Neural cell (in vitro differentiated cells): ENCODE measurements at regions not wholly inside any gene's neighbourhood (a gene's known extent, or its start where the extent isn't known, plus 50 kb on each side); places are given as distances from the start of the nearest gene placed in this dataset.

Experiments
- H2AFZ ChIP-seq: fragments of 200-600, 300-800 bp; sonication (generic), shearing (Covaris generic); 2 replicates; pipeline ENCODE4 v1.6.0; 2014; ENCODE audit warnings: low read depth, mild to moderate bottlenecking, antibody characterized with exemption, low read length, moderate library complexity
- H3F3A ChIP-seq: fragments of 200-600 bp; shearing (Covaris generic); 2 replicates; pipeline ENCODE4 v1.6.1; 2016; ENCODE audit warnings: mild to moderate bottlenecking, moderate library complexity, mixed read lengths, antibody characterized with exemption, low read length; ENCODE audit not compliant: insufficient read depth, poor library complexity, severe bottlenecking
- H3K27ac ChIP-seq: fragments of 200-600, 300-800 bp; sonication (generic), shearing (Covaris generic); 2 replicates; pipeline ENCODE4 v1.5.1; 2014; ENCODE audit warnings: mild to moderate bottlenecking, low read length, moderate library complexity
- H3K27me3 ChIP-seq: fragments of 300-800, 200-600 bp; sonication (generic), shearing (Covaris generic); 2 replicates; pipeline ENCODE4 v1.6.0; 2014; ENCODE audit warnings: mild to moderate bottlenecking, low read depth, low read length, moderate library complexity; ENCODE audit not compliant: insufficient read depth
- H3K36me3 ChIP-seq: fragments of 300-800, 200-600 bp; sonication (generic), shearing (Covaris generic); 2 replicates; pipeline ENCODE4 v1.5.1; 2014; ENCODE audit warnings: mild to moderate bottlenecking, antibody characterized with exemption, low read length, moderate library complexity; ENCODE audit not compliant: insufficient read depth
- H3K4me2 ChIP-seq: fragments of 300-800, 200-600 bp; sonication (generic), shearing (Covaris generic); 2 replicates; pipeline ENCODE4 v1.6.0; 2014; ENCODE audit warnings: mild to moderate bottlenecking, low read length
- H3K4me3 ChIP-seq: fragments of 300-800, 200-600 bp; sonication (generic), shearing (Covaris generic); 2 replicates; pipeline ENCODE4 v1.5.1; 2014; ENCODE audit warnings: mild to moderate bottlenecking, low read length, moderate library complexity
- H3K79me2 ChIP-seq: fragments of 200-600 bp; shearing (Covaris generic); replicated peaks from 2 replicates; pipeline ENCODE4 v1.6.0; 2014; ENCODE audit warnings: mild to moderate bottlenecking, low read length, moderate library complexity; ENCODE audit not compliant: insufficient read depth
- H3K9ac ChIP-seq: fragments of 300-800, 200-600 bp; sonication (generic), shearing (Covaris generic); 2 replicates; pipeline ENCODE4 v1.6.1; 2016; ENCODE audit warnings: mild to moderate bottlenecking, low read length, mixed read lengths
- H3K9me2 ChIP-seq: fragments of 200-600 bp; shearing (Covaris generic); 2 replicates; pipeline ENCODE4 v1.6.1; 2016; ENCODE audit warnings: mild to moderate bottlenecking, low read length, mixed read lengths; ENCODE audit not compliant: insufficient read depth
- H3K9me3 ChIP-seq: fragments of 200-600, 300-800 bp; sonication (generic), shearing (Covaris generic); 2 replicates; pipeline ENCODE4 v1.6.1; 2016; ENCODE audit warnings: mild to moderate bottlenecking, mixed run types, low read length, moderate library complexity, mixed read lengths
- H4K20me1 ChIP-seq: fragments of 200-600 bp; shearing (Covaris generic); 2 replicates; pipeline ENCODE4 v1.6.1; 2016; ENCODE audit warnings: mild to moderate bottlenecking, mixed run types; ENCODE audit not compliant: insufficient read depth
- EP300 ChIP-seq: fragments of 450-650 bp; conservative IDR thresholded peaks from 2 replicates; pipeline ENCODE4 v1.6.1; 2014; ENCODE audit warnings: antibody characterized with exemption, mild to moderate bottlenecking, moderate library complexity; ENCODE audit not compliant: poor library complexity, severe bottlenecking
- EZH2 ChIP-seq: fragments of 200-600, 300-800 bp; shearing (Covaris generic), sonication (generic); IDR thresholded peaks from 2 replicates; pipeline ENCODE4 v1.6.1; 2014; ENCODE audit warnings: antibody characterized with exemption, low read length, borderline replicate concordance, mild to moderate bottlenecking; ENCODE audit not compliant: insufficient read depth, poor library complexity, severe bottlenecking
- MXI1 ChIP-seq: fragments of 450-650 bp; conservative IDR thresholded peaks from 2 replicates; pipeline ENCODE4 v1.6.1; 2014; ENCODE audit warnings: antibody characterized with exemption, mild to moderate bottlenecking; ENCODE audit not compliant: poor library complexity, severe bottlenecking
- POLR2AphosphoS5 ChIP-seq: IDR thresholded peaks from 2 replicates; pipeline ENCODE4 v1.6.1; 2012
- RAD21 ChIP-seq: fragments of 450-650 bp; conservative IDR thresholded peaks from 2 replicates; pipeline ENCODE4 v1.6.1; 2014; ENCODE audit warnings: antibody characterized with exemption, mild to moderate bottlenecking, moderate library complexity
- SMC3 ChIP-seq: fragments of 450-650 bp; conservative IDR thresholded peaks from 2 replicates; pipeline ENCODE4 v1.6.1; 2014; ENCODE audit warnings: antibody characterized with exemption, mild to moderate bottlenecking, moderate library complexity; ENCODE audit not compliant: poor library complexity
- TAF1 ChIP-seq: IDR thresholded peaks from 2 replicates; pipeline ENCODE4 v1.6.1; 2012; ENCODE audit warnings: low read depth
- TF ChIP-seq, protein P1 (sequence below): IDR thresholded peaks from 2 replicates; pipeline ENCODE4 v1.6.1; 2012; ENCODE audit warnings: borderline replicate concordance
- TF ChIP-seq, protein P2 (sequence below): fragments of 450-650 bp; IDR thresholded peaks from 2 replicates; pipeline ENCODE4 v1.5.1; 2014; ENCODE audit warnings: antibody characterized with exemption, mild to moderate bottlenecking, moderate library complexity; ENCODE audit not compliant: poor library complexity, severe bottlenecking

DNA sequence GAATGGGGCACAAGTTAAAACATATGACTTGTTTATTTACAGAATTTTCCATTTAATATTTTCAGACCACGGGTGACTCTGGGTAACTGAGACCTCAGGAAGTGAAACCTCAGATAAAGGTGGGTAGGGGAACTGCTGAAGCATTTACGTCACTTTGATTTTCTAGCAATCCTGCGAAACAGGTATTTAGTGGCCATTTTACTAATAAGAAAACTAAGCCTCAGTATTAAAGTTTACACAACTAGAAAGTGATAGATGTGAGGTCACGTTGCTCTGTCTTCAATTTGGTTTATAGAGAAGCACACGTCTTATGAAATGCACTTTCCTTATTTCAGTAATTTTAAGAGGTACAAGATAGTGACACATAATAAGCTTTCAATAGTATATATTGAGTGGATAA, 402.8 kb downstream of the FGF9 start:
- no peaks in the 10 kb centered on the region for H4K20me1 ChIP-seq
- no peak overlapping the region for H3K27ac ChIP-seq
- TF ChIP-seq, protein P1, sequence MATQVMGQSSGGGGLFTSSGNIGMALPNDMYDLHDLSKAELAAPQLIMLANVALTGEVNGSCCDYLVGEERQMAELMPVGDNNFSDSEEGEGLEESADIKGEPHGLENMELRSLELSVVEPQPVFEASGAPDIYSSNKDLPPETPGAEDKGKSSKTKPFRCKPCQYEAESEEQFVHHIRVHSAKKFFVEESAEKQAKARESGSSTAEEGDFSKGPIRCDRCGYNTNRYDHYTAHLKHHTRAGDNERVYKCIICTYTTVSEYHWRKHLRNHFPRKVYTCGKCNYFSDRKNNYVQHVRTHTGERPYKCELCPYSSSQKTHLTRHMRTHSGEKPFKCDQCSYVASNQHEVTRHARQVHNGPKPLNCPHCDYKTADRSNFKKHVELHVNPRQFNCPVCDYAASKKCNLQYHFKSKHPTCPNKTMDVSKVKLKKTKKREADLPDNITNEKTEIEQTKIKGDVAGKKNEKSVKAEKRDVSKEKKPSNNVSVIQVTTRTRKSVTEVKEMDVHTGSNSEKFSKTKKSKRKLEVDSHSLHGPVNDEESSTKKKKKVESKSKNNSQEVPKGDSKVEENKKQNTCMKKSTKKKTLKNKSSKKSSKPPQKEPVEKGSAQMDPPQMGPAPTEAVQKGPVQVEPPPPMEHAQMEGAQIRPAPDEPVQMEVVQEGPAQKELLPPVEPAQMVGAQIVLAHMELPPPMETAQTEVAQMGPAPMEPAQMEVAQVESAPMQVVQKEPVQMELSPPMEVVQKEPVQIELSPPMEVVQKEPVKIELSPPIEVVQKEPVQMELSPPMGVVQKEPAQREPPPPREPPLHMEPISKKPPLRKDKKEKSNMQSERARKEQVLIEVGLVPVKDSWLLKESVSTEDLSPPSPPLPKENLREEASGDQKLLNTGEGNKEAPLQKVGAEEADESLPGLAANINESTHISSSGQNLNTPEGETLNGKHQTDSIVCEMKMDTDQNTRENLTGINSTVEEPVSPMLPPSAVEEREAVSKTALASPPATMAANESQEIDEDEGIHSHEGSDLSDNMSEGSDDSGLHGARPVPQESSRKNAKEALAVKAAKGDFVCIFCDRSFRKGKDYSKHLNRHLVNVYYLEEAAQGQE, result no peak
- no peak for TF ChIP-seq MXI1
- no peak for TF ChIP-seq TAF1
- TF ChIP-seq EZH2, result no peak
- TF ChIP-seq EP300, result no peak
- H3K9me3 ChIP-seq, result no peaks in the 10 kb centered on the region
- no peaks in the 10 kb centered on the region for H3K27me3 ChIP-seq
- no peaks in the 10 kb centered on the region for H3K36me3 ChIP-seq
- no peak overlapping the region for H2AFZ ChIP-seq
- H3K4me2 ChIP-seq, result no peak overlapping the region
- no peaks in the 10 kb centered on the region for H3K79me2 ChIP-seq
- H3K9ac ChIP-seq, result no peak overlapping the region
- no peak overlapping the region for H3K4me3 ChIP-seq
- no peaks in the 10 kb centered on the region for H3K9me2 ChIP-seq
- H3F3A ChIP-seq, result no peaks in the 10 kb centered on the region

DNA sequence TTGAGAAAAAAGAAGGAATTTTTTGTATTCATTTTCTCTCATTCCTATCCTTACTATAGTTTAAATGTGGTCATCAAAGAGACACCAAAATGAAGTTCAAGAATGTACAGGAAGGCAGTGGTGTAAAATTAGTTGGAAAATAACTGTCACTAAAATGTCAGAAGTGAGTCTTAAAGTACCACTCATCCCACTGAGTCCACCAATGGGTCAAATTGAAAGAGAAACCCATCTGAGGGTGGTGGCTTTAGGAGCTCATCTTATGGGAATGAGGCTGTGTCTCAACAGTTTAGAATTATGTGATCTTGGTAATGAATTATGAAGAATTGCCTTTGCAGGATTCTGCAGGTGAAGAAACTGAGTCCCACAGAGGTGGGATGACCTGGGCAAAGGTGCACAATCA, 403.5 kb downstream of the FGF9 start:
- Histone ChIP-seq H4K20me1 (no peaks in the 10 kb centered on the region), H3K9me3 (no peaks in the 10 kb centered on the region), H3K4me3 (no peak overlapping the region), H3F3A (no peaks in the 10 kb centered on the region), H3K9ac (no peak overlapping the region), H3K4me2 (no peak overlapping the region), H3K36me3 (no peaks in the 10 kb centered on the region), H3K9me2 (no peaks in the 10 kb centered on the region), H3K27ac (no peak overlapping the region), H2AFZ (no peak overlapping the region), H3K79me2 (no peaks in the 10 kb centered on the region), H3K27me3 (no peaks in the 10 kb centered on the region)
- TF ChIP-seq, protein P2, sequence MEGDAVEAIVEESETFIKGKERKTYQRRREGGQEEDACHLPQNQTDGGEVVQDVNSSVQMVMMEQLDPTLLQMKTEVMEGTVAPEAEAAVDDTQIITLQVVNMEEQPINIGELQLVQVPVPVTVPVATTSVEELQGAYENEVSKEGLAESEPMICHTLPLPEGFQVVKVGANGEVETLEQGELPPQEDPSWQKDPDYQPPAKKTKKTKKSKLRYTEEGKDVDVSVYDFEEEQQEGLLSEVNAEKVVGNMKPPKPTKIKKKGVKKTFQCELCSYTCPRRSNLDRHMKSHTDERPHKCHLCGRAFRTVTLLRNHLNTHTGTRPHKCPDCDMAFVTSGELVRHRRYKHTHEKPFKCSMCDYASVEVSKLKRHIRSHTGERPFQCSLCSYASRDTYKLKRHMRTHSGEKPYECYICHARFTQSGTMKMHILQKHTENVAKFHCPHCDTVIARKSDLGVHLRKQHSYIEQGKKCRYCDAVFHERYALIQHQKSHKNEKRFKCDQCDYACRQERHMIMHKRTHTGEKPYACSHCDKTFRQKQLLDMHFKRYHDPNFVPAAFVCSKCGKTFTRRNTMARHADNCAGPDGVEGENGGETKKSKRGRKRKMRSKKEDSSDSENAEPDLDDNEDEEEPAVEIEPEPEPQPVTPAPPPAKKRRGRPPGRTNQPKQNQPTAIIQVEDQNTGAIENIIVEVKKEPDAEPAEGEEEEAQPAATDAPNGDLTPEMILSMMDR, result no peak
- TF ChIP-seq POLR2AphosphoS5 (no peak), EZH2 (no peak), TAF1 (no peak), RAD21 (no peak), SMC3 (no peak), EP300 (no peak), MXI1 (no peak)
- TF ChIP-seq, protein P1, result no peak
